T-helper 2 cell treated with Interferon-gamma antibody and Interleukin-4, amounts not matched to agents 100 ng/mL and 5 ng/mL, for 36 hours (primary cell): ENCODE measurements at regions not wholly inside any gene's neighbourhood (a gene's known extent, or its start where the extent isn't known, plus 50 kb on each side); places are given as distances from the start of the nearest gene placed in this dataset.

Source experiments
- intact Hi-C: fragments of 100-400 bp; cut with micrococcal nuclease; formaldehyde crosslinking; loops from one replicate; pipeline ENCODE4 v1.15.1; 2023

GRCh38 chr21:26743524-26743923 lies 101.7 kb downstream of the ADAMTS1 start:
- intact Hi-C loops, result no loop called here

- intact Hi-C loops, result no loop called here
These were observed 106.0 kb downstream of the ADAMTS1 start for GRCh38 chr21:26739189-26739588.

- intact Hi-C loops, result no loop called here
These were observed 108.8 kb downstream of the ADAMTS1 start for GRCh38 chr21:26736449-26736848.

GRCh38 chr21:26732432-26733221 lies 112.6 kb downstream of the ADAMTS1 start:
- intact Hi-C loops, result loop anchor here (2.0 kb wide), 1 partner anchor 968 kb away; no protein-coding TSS in a partner anchor

- intact Hi-C loops, result loop anchor here (5.0 kb wide), 1 partner anchor 822 kb away; no protein-coding TSS in a partner anchor
These were observed 125.5 kb downstream of the ADAMTS1 start for GRCh38 chr21:26719750-26720149.

GRCh38 chr21:26717146-26717739 lies 128.0 kb downstream of the ADAMTS1 start:
- intact Hi-C loops, result loop anchor here (1.0 to 5.0 kb wide), 3 partner anchors 546 to 1109 kb away; partner anchors contain the start of gene APP

GRCh38 chr21:26715878-26716506 lies 129.2 kb downstream of the ADAMTS1 start:
- intact Hi-C loops, result loop anchor here (1.0 to 5.0 kb wide), 3 partner anchors 545 to 835 kb away; partner anchors contain the start of gene APP

GRCh38 chr21:26715116-26715515 lies 130.1 kb downstream of the ADAMTS1 start:
- intact Hi-C loops, result loop anchor here (5.0 kb wide), 1 partner anchor 818 kb away; no protein-coding TSS in a partner anchor

GRCh38 chr21:26710155-26710554 lies 135.1 kb downstream of the ADAMTS1 start:
- intact Hi-C loops, result no loop called here

- intact Hi-C loops, result no loop called here
These were observed 136.0 kb upstream of the CYYR1 start for GRCh38 chr21:26709090-26709489.

- intact Hi-C loops, result no loop called here
These were observed 135.2 kb upstream of the CYYR1 start for GRCh38 chr21:26708223-26708800.

- intact Hi-C loops, result no loop called here
These were observed 134.2 kb upstream of the CYYR1 start for GRCh38 chr21:26707246-26707645.

GRCh38 chr21:26698416-26698815 lies 125.3 kb upstream of the CYYR1 start:
- intact Hi-C loops, result no loop called here

GRCh38 chr21:26691416-26691815 lies 118.3 kb upstream of the CYYR1 start:
- intact Hi-C loops, result no loop called here

GRCh38 chr21:26686705-26687104 lies 113.6 kb upstream of the CYYR1 start:
- intact Hi-C loops, result no loop called here

GRCh38 chr21:26686278-26686677 lies 113.2 kb upstream of the CYYR1 start:
- intact Hi-C loops, result no loop called here

- intact Hi-C loops, result no loop called here
These were observed 111.8 kb upstream of the CYYR1 start for GRCh38 chr21:26684889-26685288.

- intact Hi-C loops, result no loop called here
These were observed 110.9 kb upstream of the CYYR1 start for GRCh38 chr21:26683996-26684395.

GRCh38 chr21:26679284-26679683 lies 106.2 kb upstream of the CYYR1 start:
- intact Hi-C loops, result no loop called here

- intact Hi-C loops, result no loop called here
These were observed 101.2 kb upstream of the CYYR1 start for GRCh38 chr21:26674323-26674722.

GRCh38 chr21:26669215-26669764 lies 96.2 kb upstream of the CYYR1 start:
- intact Hi-C loops, result no loop called here
